ENCODE measurements at regions not wholly inside any gene's neighbourhood (a gene's known extent, or its start where the extent isn't known, plus 50 kb on each side); places are given as distances from the start of the nearest gene placed in this dataset.

GRCh38 chr1:39144924-39145323 is 59.6 kb upstream of the MACF1 start:
- Histone ChIP-seq H3K36me3 (ENCODE audit: control insufficient read depth, insufficient read depth, low read length) (no peaks in the 10 kb centered on the region), H3K27ac (ENCODE audit: extremely low read depth, low read depth, low read length) (no peak overlapping the region), H3K27me3 (ENCODE audit: control insufficient read depth in 2 of 2, insufficient read depth in 2 of 2, low read length in 2 of 2) (no peaks in the 10 kb centered on the region), H3K4me3 (no peak overlapping the region), H3K9me3 (replicated peaks; ENCODE audit: control insufficient read depth, insufficient read depth, low read depth, low read length) (no peaks in the 10 kb centered on the region), H3K4me1 (replicated peaks in 1 of 2; ENCODE audit: control insufficient read depth in 2 of 2, insufficient read depth in 2 of 2, low read length in 2 of 2) (peaks cover 0 to 4% of the 10 kb centered on the region in 2 experiments; a peak in 3 of 5 replicates), H3K4me2 (ENCODE audit: insufficient read depth, low read length) (no peak overlapping the region), H3K9me1 (ENCODE audit: control insufficient read depth, insufficient read depth, low read length) (no peaks in the 10 kb centered on the region), H4K20me1 (replicated peaks; ENCODE audit: control insufficient read depth, insufficient read depth, low read length) (peaks cover 3% of the 10 kb centered on the region; the same call in 1 of the 2 replicates), H2AFZ (ENCODE audit: low read depth, low read length) (no peak overlapping the region), H3K79me2 (ENCODE audit: control insufficient read depth, insufficient read depth, low read length) (peaks cover 2% of the 10 kb centered on the region; the same call in 1 of the 3 replicates), H3K9ac (ENCODE audit: insufficient read depth in 1 of 2, low read depth in 2 of 2, low read length in 2 of 2) (no peak overlapping the region)
- ChIA-PET POLR2A (interaction anchor here (1.5 to 2.4 kb wide), 3 partner anchors 12 to 30 kb away, joined by 4 to 10 read pairs (median 4); no protein-coding TSS in a partner anchor), CTCF (ENCODE audit: low intra/inter-chr PET ratio) (no interaction called here)
- no peak for TF ChIP-seq MAFG (tag; conservative IDR thresholded peaks at IDR 0.05)
- no peak for TF ChIP-seq NFATC3 (IDR thresholded peaks at IDR 0.05)
- TF ChIP-seq ZNF280A (IDR thresholded peaks at IDR 0.05; ENCODE audit: low read depth, partially characterized antibody): no peak
- no peak for TF ChIP-seq TCF3 (CRISPR knock-in tag; IDR thresholded peaks at IDR 0.05)
- no peak for TF ChIP-seq ZMIZ1 (IDR thresholded peaks at IDR 0.05; ENCODE audit: low read depth in 2 of 2, low read length in 2 of 2)
- TF ChIP-seq SRSF9 (IDR thresholded peaks at IDR 0.05; ENCODE audit: borderline replicate concordance, low read depth, low read length): no peak
- TF ChIP-seq ZNF274 (IDR thresholded peaks at IDR 0.05; ENCODE audit: borderline replicate concordance, low read depth, low read length): no peak
- TF ChIP-seq CBFA2T2 (conservative IDR thresholded peaks at IDR 0.05): no peak
- DNase-seq (ENCODE audit: extremely low read depth in 1 of 4, low spot score in 3 of 4) (no peak), ATAC-seq (no peak), FAIRE-seq (no peak)
- 69% methylated on average over 3 of the region's 3 CpGs for WGBS (ENCODE audit: insufficient coverage, low coverage, missing lambda C conversion rate)
- in situ Hi-C loops (cut with MboI) (no loop called here), intact Hi-C loops (cut with micrococcal nuclease) (no loop called here)
- no TSS peak for BruUV-seq (replicated peaks)
